Keratinocyte (primary cell): ENCODE measurements at regions not wholly inside any gene's neighbourhood (a gene's known extent, or its start where the extent isn't known, plus 50 kb on each side); places are given as distances from the start of the nearest gene placed in this dataset.

ENCODE experiments used
- CTCF ChIP-seq, 3 experiments: IDR thresholded peaks in 1 of 3; conservative IDR thresholded peaks in 1 of 3; optimal IDR thresholded peaks in 1 of 3; 2 replicates in 2 of 3; 3 replicates in 1 of 3; pipeline versions ENCODE3 to v1.5.1; 2011; ENCODE audit warnings: low read length in 3 of 3, mild to moderate bottlenecking in 3 of 3, moderate library complexity in 2 of 3, control low read depth in 1 of 3, inconsistent platforms in 1 of 3; ENCODE audit not compliant: insufficient read depth in 2 of 3; ENCODE audit errors: extremely low read depth in 1 of 3
- EZH2 ChIP-seq: IDR thresholded peaks from one replicate; pipeline ENCODE4 v1.6.1; 2012; ENCODE audit warnings: inconsistent platforms, mild to moderate bottlenecking, low read length, moderate library complexity

- no peak for TF ChIP-seq CTCF (optimal IDR thresholded peaks at IDR 0.05 in 1 of 3, IDR thresholded peaks at IDR 0.05 in 1 of 3, conservative IDR thresholded peaks at IDR 0.05 in 1 of 3; ENCODE audit: extremely low read depth in 1 of 3, insufficient read depth in 2 of 3, low read length in 3 of 3)
- TF ChIP-seq EZH2, result no peak
Observed at GRCh38 chr1:186609183-186609582, 71.0 kb downstream of the PTGS2 start.
